Fibroblast of the aortic adventitia (primary cell): ENCODE measurements at regions not wholly inside any gene's neighbourhood (a gene's known extent, or its start where the extent isn't known, plus 50 kb on each side); places are given as distances from the start of the nearest gene placed in this dataset.
"Not testable (repeated sequence)": the region's sequence is repeated elsewhere in the genome, so short reads cannot be mapped to it uniquely, and the experiment has no call there.

Source experiments
- DNase-seq: peaks from one replicate; pipeline ENCODE4 v3.0.0-alpha.2; 2010; ENCODE audit warnings: low read depth
- H3K4me3 ChIP-seq: 2 replicates; pipeline ENCODE4 v1.5.1; 2011; ENCODE audit warnings: low read depth, mild to moderate bottlenecking, control low read depth, low read length, moderate library complexity
- TF ChIP-seq, protein P1 (sequence below): IDR thresholded peaks from 2 replicates; pipeline ENCODE4 v1.5.1; 2011; ENCODE audit warnings: mild to moderate bottlenecking, low read length, control low read depth, inconsistent platforms; ENCODE audit not compliant: insufficient read depth

DNA sequence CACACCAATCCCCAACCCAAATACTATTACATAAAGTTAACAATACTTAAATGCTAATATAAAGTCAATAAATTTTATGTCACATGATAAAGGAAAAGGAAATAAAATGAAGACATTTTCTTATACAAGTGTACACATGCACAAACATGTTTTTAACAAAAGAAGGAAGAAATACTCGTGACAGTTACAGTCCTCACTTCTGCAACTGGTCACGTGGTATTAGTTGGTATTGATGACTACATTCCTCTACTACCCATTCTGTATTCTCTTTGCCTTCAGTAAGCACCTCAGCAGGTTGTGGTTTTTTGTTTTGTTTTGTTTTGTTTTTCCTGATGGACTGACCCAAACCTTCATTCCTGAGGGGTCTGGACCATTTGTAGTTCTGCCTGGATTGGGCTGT, 176.9 kb upstream of the CCNH start:
- TF ChIP-seq, protein P1, sequence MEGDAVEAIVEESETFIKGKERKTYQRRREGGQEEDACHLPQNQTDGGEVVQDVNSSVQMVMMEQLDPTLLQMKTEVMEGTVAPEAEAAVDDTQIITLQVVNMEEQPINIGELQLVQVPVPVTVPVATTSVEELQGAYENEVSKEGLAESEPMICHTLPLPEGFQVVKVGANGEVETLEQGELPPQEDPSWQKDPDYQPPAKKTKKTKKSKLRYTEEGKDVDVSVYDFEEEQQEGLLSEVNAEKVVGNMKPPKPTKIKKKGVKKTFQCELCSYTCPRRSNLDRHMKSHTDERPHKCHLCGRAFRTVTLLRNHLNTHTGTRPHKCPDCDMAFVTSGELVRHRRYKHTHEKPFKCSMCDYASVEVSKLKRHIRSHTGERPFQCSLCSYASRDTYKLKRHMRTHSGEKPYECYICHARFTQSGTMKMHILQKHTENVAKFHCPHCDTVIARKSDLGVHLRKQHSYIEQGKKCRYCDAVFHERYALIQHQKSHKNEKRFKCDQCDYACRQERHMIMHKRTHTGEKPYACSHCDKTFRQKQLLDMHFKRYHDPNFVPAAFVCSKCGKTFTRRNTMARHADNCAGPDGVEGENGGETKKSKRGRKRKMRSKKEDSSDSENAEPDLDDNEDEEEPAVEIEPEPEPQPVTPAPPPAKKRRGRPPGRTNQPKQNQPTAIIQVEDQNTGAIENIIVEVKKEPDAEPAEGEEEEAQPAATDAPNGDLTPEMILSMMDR, result no peak
- no peak overlapping the region for H3K4me3 ChIP-seq
- no peak for DNase-seq

DNA sequence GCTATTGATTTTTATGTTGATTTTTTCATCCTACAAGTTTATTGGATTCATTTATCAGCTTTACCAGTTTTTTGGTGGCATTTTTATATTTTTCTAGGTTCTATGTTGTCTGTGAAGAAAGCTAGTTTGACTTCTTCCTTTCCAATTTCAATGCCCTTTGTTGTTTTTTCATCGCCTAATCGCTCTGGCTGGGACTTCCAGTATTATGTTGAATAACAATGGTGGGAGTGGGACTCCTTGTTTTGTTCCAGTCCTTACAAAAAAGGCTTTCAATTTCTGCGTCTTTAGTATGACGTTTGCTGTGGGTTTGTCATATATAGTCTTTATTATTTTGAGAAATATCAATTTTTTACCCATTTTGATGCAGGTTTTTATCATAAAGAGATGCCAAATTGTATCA, 175.6 kb upstream of the CCNH start:
- TF ChIP-seq, protein P1, result no peak
- H3K4me3 ChIP-seq, result no peak overlapping the region
- DNase-seq, result no peak

- not testable (repeated sequence) for H3K4me3 ChIP-seq, DNase-seq
These were observed 171.0 kb upstream of the CCNH start for GRCh38 chr5:87583704-87584103.

- no peak overlapping the region for H3K4me3 ChIP-seq
- no peak for DNase-seq
- TF ChIP-seq, protein P1, result no peak
These were observed 169.4 kb upstream of the CCNH start for GRCh38 chr5:87582149-87582548.

DNA sequence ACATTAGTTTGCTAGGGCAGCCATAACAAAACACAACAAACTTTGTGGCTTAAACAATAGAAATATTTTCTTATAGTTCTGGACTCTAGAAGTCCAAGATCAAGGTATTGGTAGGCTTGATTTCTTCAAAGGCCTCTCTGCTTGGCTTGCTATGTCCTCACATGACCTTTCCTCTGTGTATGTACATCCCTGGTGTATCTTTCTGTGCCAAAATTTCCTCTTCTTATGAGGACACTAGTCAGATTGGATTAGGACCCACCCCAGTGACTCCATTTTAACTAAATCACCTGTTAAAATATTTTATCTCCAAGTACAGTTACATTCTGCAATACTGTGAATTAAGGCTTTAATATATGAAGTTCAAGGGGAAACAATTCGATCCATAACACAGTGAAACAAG, 168.9 kb upstream of the CCNH start:
- no peak overlapping the region for H3K4me3 ChIP-seq
- TF ChIP-seq, protein P1, result no peak
- DNase-seq, result no peak

DNA sequence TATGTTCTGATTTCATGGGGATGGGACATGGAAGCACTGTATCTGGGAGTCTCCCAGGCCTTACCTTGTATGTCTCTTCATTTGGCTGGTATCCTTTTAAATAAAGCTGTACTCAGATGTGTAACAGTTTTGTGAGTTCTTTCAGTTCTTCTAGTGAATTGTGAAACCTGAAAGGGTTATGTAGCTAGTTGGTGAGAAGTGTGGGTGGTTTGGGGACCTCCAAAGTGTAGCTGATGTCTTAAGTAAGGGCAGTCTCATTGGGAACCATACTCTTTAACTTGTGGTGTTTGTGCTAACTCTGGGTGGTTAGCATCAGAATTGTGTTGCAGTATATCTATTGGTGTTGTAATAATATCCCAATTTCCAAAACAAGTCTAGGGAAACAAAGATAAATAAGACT, 166.9 kb upstream of the CCNH start:
- no peak overlapping the region for H3K4me3 ChIP-seq
- TF ChIP-seq, protein P1, result no peak
- DNase-seq, result no peak

DNA sequence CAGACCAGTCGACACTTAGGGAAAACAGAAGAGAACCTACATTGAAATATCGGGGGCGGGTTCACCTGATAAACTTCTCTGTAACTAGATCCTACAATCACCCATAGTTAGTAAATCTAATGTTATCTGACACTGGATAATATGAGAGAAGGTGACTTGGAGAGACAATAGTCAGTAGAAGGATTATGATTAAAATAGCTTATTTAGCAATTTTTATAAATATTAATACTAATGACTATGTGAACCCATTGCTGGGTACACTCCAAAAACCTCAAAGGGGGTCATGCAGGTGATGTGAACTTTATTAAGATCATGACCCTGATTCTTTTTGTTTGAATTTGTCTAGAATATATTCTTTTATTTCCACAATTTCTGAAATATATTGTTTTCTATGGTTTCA, 164.1 kb upstream of the CCNH start:
- no peak overlapping the region for H3K4me3 ChIP-seq
- no peak for DNase-seq
- TF ChIP-seq, protein P1, result no peak

DNA sequence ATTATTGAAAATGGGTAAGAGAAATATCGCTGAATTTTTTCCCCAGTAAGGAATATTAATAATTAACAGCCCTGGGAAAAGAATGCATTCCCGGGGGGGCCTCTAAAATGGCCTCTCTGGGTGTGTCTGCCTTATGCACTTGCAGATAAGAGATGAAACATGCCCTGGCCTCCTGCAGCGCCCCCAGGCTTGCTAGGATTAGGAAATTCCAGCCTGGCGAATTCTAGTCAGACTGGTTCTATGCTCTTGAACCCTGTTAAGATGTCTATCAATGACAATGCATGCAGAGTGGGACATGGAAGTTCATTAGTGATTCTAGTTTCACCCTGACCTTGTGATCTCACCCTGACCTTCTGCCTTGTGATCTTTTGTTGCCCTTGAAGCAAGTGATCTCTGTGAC, 163.6 kb upstream of the CCNH start:
- not testable (repeated sequence) for H3K4me3 ChIP-seq, DNase-seq
